MM.1S (cell line): ENCODE measurements at regions not wholly inside any gene's neighbourhood (a gene's known extent, or its start where the extent isn't known, plus 50 kb on each side); places are given as distances from the start of the nearest gene placed in this dataset.
A peak's percentile ranks its signal among the peaks of the same experiment; 100 is the strongest.

Source experiments
- DNase-seq: peaks from one replicate; pipeline ENCODE4 v3.0.0-alpha.2; 2015
- H2AFZ ChIP-seq: fragments of 300-600 bp; sonication (generic); 2 replicates; pipeline ENCODE4 v1.6.0; 2016; ENCODE audit warnings: antibody characterized with exemption, low read length
- H3F3A ChIP-seq: fragments of 300-600 bp; sonication (generic); 2 replicates; pipeline ENCODE4 v1.6.1; 2016; ENCODE audit warnings: mild to moderate bottlenecking, antibody characterized with exemption, low read length, moderate library complexity, mixed read lengths; ENCODE audit not compliant: insufficient read depth
- H3K27ac ChIP-seq: fragments of 300-600 bp; sonication (generic); 2 replicates; pipeline ENCODE4 v1.5.1; 2016; ENCODE audit warnings: mild to moderate bottlenecking, low read length
- H3K27me3 ChIP-seq: fragments of 300-600 bp; sonication (generic); replicated peaks from 2 replicates; pipeline ENCODE4 v1.6.0; 2016; ENCODE audit warnings: low read length; ENCODE audit not compliant: insufficient read depth
- H3K36me3 ChIP-seq: fragments of 300-600 bp; sonication (generic); replicated peaks from 2 replicates; pipeline ENCODE4 v1.6.1; 2016; ENCODE audit warnings: mild to moderate bottlenecking, low read length, mixed read lengths; ENCODE audit not compliant: insufficient read depth
- H3K4me1 ChIP-seq: fragments of 300-600 bp; sonication (generic); 2 replicates; pipeline ENCODE4 v1.6.1; 2016; ENCODE audit warnings: low read length, mixed read lengths
- H3K4me2 ChIP-seq: fragments of 300-600 bp; sonication (generic); 2 replicates; pipeline ENCODE4 v1.6.0; 2016; ENCODE audit warnings: low read depth, low read length
- H3K4me3 ChIP-seq: fragments of 300-600 bp; sonication (generic); 2 replicates; pipeline ENCODE4 v1.5.1; 2016; ENCODE audit warnings: low read length, mixed read lengths
- H3K79me2 ChIP-seq: fragments of 300-600 bp; sonication (generic); 2 replicates; pipeline ENCODE4 v1.6.1; 2016; ENCODE audit warnings: mixed run types, low read length, mixed read lengths
- H3K9ac ChIP-seq: fragments of 300-600 bp; sonication (generic); 2 replicates; pipeline ENCODE4 v1.6.1; 2016; ENCODE audit warnings: low read length, mixed read lengths
- H3K9me2 ChIP-seq: fragments of 300-600 bp; sonication (generic); replicated peaks from 2 replicates; pipeline ENCODE4 v1.6.1; 2016; ENCODE audit warnings: mild to moderate bottlenecking, low read length, mixed read lengths; ENCODE audit not compliant: insufficient read depth
- H3K9me3 ChIP-seq: fragments of 300-600 bp; sonication (generic); replicated peaks from 2 replicates; pipeline ENCODE4 v1.6.1; 2016; ENCODE audit warnings: mild to moderate bottlenecking, low read length, mixed read lengths; ENCODE audit not compliant: insufficient read depth
- H4K20me1 ChIP-seq: fragments of 300-600 bp; sonication (generic); 2 replicates; pipeline ENCODE4 v1.6.1; 2016; ENCODE audit warnings: mild to moderate bottlenecking, low read length, moderate library complexity, mixed read lengths; ENCODE audit not compliant: insufficient read depth
- EZH2 ChIP-seq: fragments of 300-600 bp; sonication (generic); optimal IDR thresholded peaks from 2 replicates; pipeline ENCODE3; 2017; ENCODE audit warnings: low read depth, mild to moderate bottlenecking, antibody characterized with exemption, low read length, mixed read lengths
- EZH2phosphoT487 ChIP-seq: fragments of 300-600 bp; sonication (generic); IDR thresholded peaks from 2 replicates; pipeline ENCODE4 v1.6.1; 2018; ENCODE audit warnings: antibody characterized with exemption, low read length
- TF ChIP-seq, protein P1 (sequence below): fragments of 300-600 bp; sonication (generic); IDR thresholded peaks from 2 replicates; pipeline ENCODE4 v1.5.1; 2016; ENCODE audit warnings: antibody characterized with exemption, low read length, mixed read lengths

DNA sequence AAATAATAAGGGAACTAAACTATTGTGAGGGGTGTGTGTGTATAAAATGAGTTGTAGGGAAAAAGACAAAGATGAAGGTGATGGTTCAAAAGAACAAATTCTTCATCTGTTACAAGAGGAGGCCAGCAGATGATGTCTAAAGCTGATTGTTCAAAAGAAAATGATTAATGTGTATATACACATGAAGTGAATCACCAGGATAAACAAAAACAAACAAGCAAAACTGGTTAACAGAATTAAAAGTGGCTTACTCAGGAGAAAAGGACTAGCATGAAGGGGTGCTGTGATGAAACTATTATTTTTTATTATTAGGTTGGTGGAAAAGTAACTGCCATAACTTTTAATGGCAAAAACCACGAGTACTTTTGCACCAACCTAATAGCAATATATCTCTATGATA is 348.4 kb downstream of the BCL11B start:
- no peak for DNase-seq
- H3K9ac ChIP-seq, result no peak overlapping the region
- no peak for TF ChIP-seq EZH2
- TF ChIP-seq, protein P1, sequence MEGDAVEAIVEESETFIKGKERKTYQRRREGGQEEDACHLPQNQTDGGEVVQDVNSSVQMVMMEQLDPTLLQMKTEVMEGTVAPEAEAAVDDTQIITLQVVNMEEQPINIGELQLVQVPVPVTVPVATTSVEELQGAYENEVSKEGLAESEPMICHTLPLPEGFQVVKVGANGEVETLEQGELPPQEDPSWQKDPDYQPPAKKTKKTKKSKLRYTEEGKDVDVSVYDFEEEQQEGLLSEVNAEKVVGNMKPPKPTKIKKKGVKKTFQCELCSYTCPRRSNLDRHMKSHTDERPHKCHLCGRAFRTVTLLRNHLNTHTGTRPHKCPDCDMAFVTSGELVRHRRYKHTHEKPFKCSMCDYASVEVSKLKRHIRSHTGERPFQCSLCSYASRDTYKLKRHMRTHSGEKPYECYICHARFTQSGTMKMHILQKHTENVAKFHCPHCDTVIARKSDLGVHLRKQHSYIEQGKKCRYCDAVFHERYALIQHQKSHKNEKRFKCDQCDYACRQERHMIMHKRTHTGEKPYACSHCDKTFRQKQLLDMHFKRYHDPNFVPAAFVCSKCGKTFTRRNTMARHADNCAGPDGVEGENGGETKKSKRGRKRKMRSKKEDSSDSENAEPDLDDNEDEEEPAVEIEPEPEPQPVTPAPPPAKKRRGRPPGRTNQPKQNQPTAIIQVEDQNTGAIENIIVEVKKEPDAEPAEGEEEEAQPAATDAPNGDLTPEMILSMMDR, result no peak
- no peak for TF ChIP-seq EZH2phosphoT487
- H3K9me2 ChIP-seq, result no peaks in the 10 kb centered on the region
- no peaks in the 10 kb centered on the region; the same call in 1 of the 2 replicates for H3K27me3 ChIP-seq
- H3K4me2 ChIP-seq, result no peak overlapping the region
- no peak overlapping the region for H3K27ac ChIP-seq
- H3K9me3 ChIP-seq, result no peaks in the 10 kb centered on the region
- H3K36me3 ChIP-seq, result no peaks in the 10 kb centered on the region
- no peaks in the 10 kb centered on the region for H3K4me1 ChIP-seq
- no peaks in the 10 kb centered on the region for H4K20me1 ChIP-seq
- H3K4me3 ChIP-seq, result no peak overlapping the region
- H2AFZ ChIP-seq, result no peak overlapping the region
- no peaks in the 10 kb centered on the region for H3F3A ChIP-seq
- no peaks in the 10 kb centered on the region for H3K79me2 ChIP-seq

DNA sequence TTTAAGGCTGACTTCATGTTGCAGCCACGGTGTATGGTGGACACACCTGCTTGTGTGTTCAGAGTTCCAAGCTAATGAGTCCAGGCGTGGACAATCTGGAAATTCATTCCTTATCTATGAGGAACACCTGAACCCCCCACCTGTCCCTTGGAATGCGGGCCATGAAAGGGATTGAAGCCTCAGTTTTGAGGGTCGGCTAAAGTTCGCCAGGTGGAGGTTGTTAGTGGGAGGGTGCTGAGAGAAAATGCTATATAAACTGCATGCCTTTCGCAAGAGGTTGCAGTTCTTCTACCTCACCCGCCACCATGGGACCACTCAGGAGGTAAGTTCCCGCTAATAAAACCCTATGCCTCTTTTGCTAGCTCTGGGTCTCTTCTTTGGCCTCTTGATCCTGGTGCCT is 348.0 kb downstream of the BCL11B start:
- H3K36me3 ChIP-seq, result no peaks in the 10 kb centered on the region
- no peaks in the 10 kb centered on the region for H3K9me3 ChIP-seq
- no peak overlapping the region for H3K9ac ChIP-seq
- H3K4me2 ChIP-seq, result no peak overlapping the region
- no peaks in the 10 kb centered on the region for H4K20me1 ChIP-seq
- H3K4me3 ChIP-seq, result no peak overlapping the region
- H3K79me2 ChIP-seq, result no peaks in the 10 kb centered on the region
- H3F3A ChIP-seq, result no peaks in the 10 kb centered on the region
- H3K27me3 ChIP-seq, result no peaks in the 10 kb centered on the region; the same call in 1 of the 2 replicates
- no peak for DNase-seq
- H3K9me2 ChIP-seq, result no peaks in the 10 kb centered on the region
- no peaks in the 10 kb centered on the region for H3K4me1 ChIP-seq
- no peak for TF ChIP-seq EZH2phosphoT487
- no peak for TF ChIP-seq EZH2
- TF ChIP-seq, protein P1, result no peak
- H3K27ac ChIP-seq, result no peak overlapping the region
- no peak overlapping the region for H2AFZ ChIP-seq

DNA sequence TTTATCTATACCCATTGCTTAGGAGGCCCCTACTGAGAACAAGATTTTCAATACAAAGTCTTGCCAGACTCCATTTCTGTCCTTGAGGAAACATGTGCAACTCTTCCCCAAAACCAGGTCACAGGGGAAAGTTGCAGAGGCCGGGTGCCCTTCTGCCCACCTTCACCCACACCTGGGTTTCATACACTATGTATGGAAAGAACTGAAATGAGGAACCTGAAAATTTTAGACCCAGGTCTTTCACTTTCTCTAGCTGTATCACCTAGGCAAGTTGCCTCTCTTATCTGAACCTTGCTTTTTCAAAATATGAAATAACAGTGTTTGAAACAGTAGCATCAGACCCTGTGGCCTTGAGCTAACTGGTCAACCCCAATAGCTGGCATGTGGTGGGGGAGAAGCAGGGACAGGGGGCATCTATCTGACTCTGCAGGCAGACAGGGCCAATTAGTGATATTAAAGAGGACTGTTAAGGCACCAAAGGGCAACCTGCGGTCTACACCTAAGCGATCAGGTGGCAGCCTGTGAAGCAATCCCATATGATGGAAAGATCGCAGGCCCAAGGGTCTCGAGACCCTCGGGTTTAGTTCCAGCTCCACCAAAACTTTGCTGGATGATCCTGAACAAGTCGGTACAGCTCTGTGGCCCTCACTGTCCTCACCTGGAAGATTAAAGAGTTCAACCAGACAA is 346.5 kb downstream of the BCL11B start:
- Histone ChIP-seq H3K4me1 (no peaks in the 10 kb centered on the region), H3K9ac (no peak overlapping the region), H3K4me2 (no peak overlapping the region), H2AFZ (no peak overlapping the region), H3K36me3 (no peaks in the 10 kb centered on the region), H3F3A (no peaks in the 10 kb centered on the region), H3K27me3 (no peaks in the 10 kb centered on the region; the same call in 1 of the 2 replicates), H3K79me2 (no peaks in the 10 kb centered on the region), H3K9me3 (no peaks in the 10 kb centered on the region), H3K9me2 (no peaks in the 10 kb centered on the region), H4K20me1 (no peaks in the 10 kb centered on the region), H3K4me3 (no peak overlapping the region), H3K27ac (no peak overlapping the region)
- peak; percentile 18 for DNase-seq
- no peak for TF ChIP-seq EZH2
- TF ChIP-seq, protein P1, result no peak
- TF ChIP-seq EZH2phosphoT487, result no peak
